Progenitor cell of endocrine pancreas (in vitro differentiated cells): ENCODE measurements at regions not wholly inside any gene's neighbourhood (a gene's known extent, or its start where the extent isn't known, plus 50 kb on each side); places are given as distances from the start of the nearest gene placed in this dataset.

ENCODE experiments used
- DNase-seq: peaks from one replicate; pipeline ENCODE4 v3.0.0; 2021; ENCODE audit warnings: low spot score; ENCODE audit not compliant: unreplicated experiment
- H3K27ac Mint-ChIP-seq: 2 replicates; pipeline ENCODE4 v1.8.0; 2021; ENCODE audit warnings: mild to moderate bottlenecking, moderate library complexity, mixed read lengths
- H3K27me3 Mint-ChIP-seq: 2 replicates; pipeline ENCODE4 v1.8.0; 2021; ENCODE audit warnings: mixed read lengths
- H3K36me3 Mint-ChIP-seq: 2 replicates; pipeline ENCODE4 v1.8.0; 2022; ENCODE audit warnings: mixed read lengths; ENCODE audit not compliant: insufficient read depth
- H3K4me1 Mint-ChIP-seq: 2 replicates; pipeline ENCODE4 v1.8.0; 2021; ENCODE audit warnings: low read depth, mixed read lengths
- H3K4me3 Mint-ChIP-seq: 2 replicates; pipeline ENCODE4 v1.8.0; 2021; ENCODE audit warnings: low read depth, mild to moderate bottlenecking, moderate library complexity, mixed read lengths
- H3K9me3 Mint-ChIP-seq: 2 replicates; pipeline ENCODE4 v1.8.0; 2021; ENCODE audit warnings: low read depth, mixed read lengths
- TF ChIP-seq, protein P1 (sequence below): fragments of 200-600 bp; sonication (generic); IDR thresholded peaks from one replicate; pipeline ENCODE4 v1.5.0; 2021; ENCODE audit warnings: antibody characterized with exemption, mild to moderate bottlenecking; ENCODE audit not compliant: unreplicated experiment

DNA sequence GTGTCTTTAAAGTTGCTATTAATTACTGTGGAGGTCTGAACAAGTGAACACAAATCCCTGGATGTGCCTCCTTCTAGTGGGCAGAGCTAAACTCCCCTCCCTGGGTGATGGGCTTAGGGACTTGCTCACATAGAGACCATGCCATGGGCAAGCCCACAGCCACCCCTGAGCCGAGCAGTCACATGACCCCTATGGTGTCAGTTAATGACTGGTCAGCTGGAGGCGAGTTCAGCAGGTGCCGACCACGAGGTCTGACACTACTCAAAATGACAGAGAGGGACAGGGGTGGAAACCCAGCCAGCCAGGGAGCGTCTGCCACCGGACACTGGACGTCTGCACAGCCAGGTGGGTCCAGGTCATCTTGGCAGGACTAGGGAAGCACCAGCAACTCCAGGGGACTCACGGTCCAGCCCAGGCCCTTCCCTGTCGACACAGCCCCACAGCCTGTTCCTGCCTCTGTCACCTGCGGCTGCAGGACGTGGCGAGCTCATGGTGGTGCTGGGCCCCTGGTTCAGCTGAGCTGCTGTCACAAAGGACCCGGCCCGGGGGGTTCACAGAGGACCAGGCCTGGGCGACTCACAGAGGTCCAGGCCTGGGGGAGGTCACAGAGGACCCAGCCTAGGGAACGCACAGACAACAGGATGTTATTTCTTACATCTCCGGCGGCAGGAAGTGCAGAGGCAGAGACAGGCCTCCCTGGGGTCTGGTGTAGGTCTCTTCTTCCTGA lies 135.0 kb downstream of the BRD1 start:
- Mint-ChIP-seq H3K36me3 (no peaks in the 10 kb centered on the region), H3K27me3 (peaks cover 9% of the 10 kb centered on the region), H3K4me1 (no peaks in the 10 kb centered on the region), H3K27ac (no peak overlapping the region), H3K9me3 (peaks cover 18% of the 10 kb centered on the region), H3K4me3 (no peak overlapping the region)
- DNase-seq = no peak
- TF ChIP-seq, protein P1, sequence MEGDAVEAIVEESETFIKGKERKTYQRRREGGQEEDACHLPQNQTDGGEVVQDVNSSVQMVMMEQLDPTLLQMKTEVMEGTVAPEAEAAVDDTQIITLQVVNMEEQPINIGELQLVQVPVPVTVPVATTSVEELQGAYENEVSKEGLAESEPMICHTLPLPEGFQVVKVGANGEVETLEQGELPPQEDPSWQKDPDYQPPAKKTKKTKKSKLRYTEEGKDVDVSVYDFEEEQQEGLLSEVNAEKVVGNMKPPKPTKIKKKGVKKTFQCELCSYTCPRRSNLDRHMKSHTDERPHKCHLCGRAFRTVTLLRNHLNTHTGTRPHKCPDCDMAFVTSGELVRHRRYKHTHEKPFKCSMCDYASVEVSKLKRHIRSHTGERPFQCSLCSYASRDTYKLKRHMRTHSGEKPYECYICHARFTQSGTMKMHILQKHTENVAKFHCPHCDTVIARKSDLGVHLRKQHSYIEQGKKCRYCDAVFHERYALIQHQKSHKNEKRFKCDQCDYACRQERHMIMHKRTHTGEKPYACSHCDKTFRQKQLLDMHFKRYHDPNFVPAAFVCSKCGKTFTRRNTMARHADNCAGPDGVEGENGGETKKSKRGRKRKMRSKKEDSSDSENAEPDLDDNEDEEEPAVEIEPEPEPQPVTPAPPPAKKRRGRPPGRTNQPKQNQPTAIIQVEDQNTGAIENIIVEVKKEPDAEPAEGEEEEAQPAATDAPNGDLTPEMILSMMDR = no peak

DNA sequence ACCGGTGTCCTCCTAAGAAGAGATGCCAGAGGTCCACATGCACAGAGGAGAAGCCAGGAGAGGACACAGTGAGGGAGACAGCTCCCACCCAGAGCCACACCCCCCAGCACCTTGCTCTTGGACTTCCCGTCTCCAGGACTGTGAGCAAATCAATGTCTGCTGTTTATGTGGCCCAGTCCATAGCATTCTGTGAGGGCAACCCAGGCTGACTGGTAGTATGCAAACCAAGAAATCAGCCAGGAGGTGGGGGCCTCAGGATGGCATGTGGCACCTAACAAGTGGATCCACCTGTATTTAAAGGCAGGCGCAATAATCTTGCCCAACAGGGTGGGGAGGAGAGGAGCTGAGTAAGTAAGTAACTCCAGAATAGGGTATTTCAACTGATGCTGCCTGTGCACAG lies 136.4 kb downstream of the BRD1 start:
- TF ChIP-seq, protein P1 = no peak
- no peaks in the 10 kb centered on the region for H3K36me3 Mint-ChIP-seq
- no peaks in the 10 kb centered on the region for H3K4me1 Mint-ChIP-seq
- DNase-seq = no peak
- H3K27ac Mint-ChIP-seq = no peak overlapping the region
- H3K9me3 Mint-ChIP-seq = peaks cover 10% of the 10 kb centered on the region
- H3K4me3 Mint-ChIP-seq = no peak overlapping the region
- H3K27me3 Mint-ChIP-seq = peaks cover 9% of the 10 kb centered on the region

DNA sequence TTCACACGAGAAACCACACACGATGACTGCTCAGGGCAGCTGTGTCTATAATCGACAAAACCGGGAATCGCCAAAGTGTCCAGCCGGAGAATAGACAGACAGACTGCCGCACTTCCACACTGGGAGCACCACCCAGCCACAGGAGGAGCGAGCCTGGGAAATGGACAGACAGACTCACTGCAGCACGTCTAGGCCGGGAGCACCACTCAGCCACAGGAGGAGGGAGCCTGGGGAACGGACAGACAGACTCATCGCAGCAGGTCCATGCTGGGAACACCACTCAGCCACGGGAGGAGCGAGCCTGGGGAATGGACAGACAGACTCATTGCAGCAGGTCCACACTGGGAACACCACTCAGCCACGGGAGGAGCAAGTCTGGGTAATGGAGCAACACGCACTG lies 137.2 kb downstream of the BRD1 start:
- H3K36me3 Mint-ChIP-seq = no peaks in the 10 kb centered on the region
- peaks cover 9% of the 10 kb centered on the region for H3K27me3 Mint-ChIP-seq
- H3K4me1 Mint-ChIP-seq = no peaks in the 10 kb centered on the region
- H3K4me3 Mint-ChIP-seq = no peak overlapping the region
- TF ChIP-seq, protein P1 = no peak
- H3K9me3 Mint-ChIP-seq = peaks cover 10% of the 10 kb centered on the region
- H3K27ac Mint-ChIP-seq = no peak overlapping the region
- DNase-seq = no peak

DNA sequence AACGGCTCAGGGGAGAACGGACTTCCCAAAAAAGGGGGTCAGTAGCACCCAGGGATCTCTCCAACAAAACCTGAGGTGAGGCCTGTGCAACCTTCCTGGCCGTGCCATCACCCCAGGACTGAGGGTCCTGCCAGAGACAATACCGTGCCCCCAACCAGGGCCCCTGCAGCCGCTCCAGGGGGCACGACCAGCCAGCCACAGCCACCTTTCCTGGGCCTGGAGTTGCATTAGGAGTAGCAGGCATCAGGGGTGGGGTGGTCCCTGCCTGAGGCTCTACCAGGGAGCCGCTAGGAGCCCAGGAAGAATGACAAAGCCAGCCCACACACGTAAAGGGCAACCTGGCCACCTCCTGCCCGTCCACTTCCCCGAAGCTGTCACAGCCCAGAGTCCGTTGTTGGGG lies 137.8 kb downstream of the BRD1 start:
- Mint-ChIP-seq H3K36me3 (no peaks in the 10 kb centered on the region), H3K9me3 (peaks cover 10% of the 10 kb centered on the region), H3K4me3 (no peak overlapping the region), H3K4me1 (no peaks in the 10 kb centered on the region), H3K27me3 (peaks cover 9% of the 10 kb centered on the region), H3K27ac (no peak overlapping the region)
- TF ChIP-seq, protein P1 = no peak
- no peak for DNase-seq

DNA sequence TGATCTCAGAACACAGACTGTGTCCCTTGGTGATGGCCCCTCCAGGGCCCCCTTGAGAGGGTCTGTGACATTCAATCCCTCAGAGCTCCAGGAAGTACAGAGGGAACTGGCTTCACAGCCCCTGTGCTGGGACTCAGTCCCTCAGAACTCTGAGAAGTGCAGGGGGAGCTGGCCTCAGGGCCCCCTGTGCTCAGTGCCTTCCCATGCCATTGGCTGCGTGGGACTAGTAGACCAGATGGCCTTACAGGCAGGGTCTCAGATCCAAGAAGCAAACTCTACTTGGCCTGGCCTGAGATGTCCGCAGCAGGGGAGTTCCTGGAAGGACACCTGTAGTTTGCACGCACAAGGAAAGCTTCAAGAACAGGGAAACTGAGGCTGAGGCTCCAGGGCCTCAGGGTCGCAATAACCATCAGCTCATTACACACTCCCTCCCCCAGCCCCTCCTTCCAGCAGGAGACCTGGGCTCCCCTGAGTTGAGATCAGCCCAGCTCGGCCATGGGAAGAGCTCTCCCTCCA lies 138.4 kb downstream of the BRD1 start:
- no peak overlapping the region for H3K27ac Mint-ChIP-seq
- H3K9me3 Mint-ChIP-seq = peaks cover 10% of the 10 kb centered on the region
- H3K27me3 Mint-ChIP-seq = peaks cover 13% of the 10 kb centered on the region
- TF ChIP-seq, protein P1 = no peak
- H3K36me3 Mint-ChIP-seq = no peaks in the 10 kb centered on the region
- no peak overlapping the region for H3K4me3 Mint-ChIP-seq
- DNase-seq = no peak
- no peaks in the 10 kb centered on the region for H3K4me1 Mint-ChIP-seq
